ENCODE measurements at regions not wholly inside any gene's neighbourhood (a gene's known extent, or its start where the extent isn't known, plus 50 kb on each side); places are given as distances from the start of the nearest gene placed in this dataset.
A peak's percentile ranks its signal among the peaks of the same experiment; 100 is the strongest.

- 12% methylated on average over 52 of the region's 52 CpGs for WGBS
- no peak for DNase-seq (ENCODE audit: low spot score)
- TF ChIP-seq RAD21 (IDR thresholded peaks at IDR 0.05) (no peak), HNF4A (conservative IDR thresholded peaks at IDR 0.05) (no peak), MAX (IDR thresholded peaks at IDR 0.05) (no peak), TAF1 (conservative IDR thresholded peaks at IDR 0.05) (no peak), EGR1 (IDR thresholded peaks at IDR 0.05; ENCODE audit: low read depth in 2 of 2) (no peak), FOXA1 (IDR thresholded peaks at IDR 0.05) (no peak), NR2F2 (IDR thresholded peaks at IDR 0.05) (no peak), RXRA (IDR thresholded peaks at IDR 0.05) (no peak), HNF4G (IDR thresholded peaks at IDR 0.05) (no peak), SP1 (IDR thresholded peaks at IDR 0.05) (no peak), FOXA2 (IDR thresholded peaks at IDR 0.05) (no peak), JUND (IDR thresholded peaks at IDR 0.05) (no peak)
- TF ChIP-seq, protein P1, sequence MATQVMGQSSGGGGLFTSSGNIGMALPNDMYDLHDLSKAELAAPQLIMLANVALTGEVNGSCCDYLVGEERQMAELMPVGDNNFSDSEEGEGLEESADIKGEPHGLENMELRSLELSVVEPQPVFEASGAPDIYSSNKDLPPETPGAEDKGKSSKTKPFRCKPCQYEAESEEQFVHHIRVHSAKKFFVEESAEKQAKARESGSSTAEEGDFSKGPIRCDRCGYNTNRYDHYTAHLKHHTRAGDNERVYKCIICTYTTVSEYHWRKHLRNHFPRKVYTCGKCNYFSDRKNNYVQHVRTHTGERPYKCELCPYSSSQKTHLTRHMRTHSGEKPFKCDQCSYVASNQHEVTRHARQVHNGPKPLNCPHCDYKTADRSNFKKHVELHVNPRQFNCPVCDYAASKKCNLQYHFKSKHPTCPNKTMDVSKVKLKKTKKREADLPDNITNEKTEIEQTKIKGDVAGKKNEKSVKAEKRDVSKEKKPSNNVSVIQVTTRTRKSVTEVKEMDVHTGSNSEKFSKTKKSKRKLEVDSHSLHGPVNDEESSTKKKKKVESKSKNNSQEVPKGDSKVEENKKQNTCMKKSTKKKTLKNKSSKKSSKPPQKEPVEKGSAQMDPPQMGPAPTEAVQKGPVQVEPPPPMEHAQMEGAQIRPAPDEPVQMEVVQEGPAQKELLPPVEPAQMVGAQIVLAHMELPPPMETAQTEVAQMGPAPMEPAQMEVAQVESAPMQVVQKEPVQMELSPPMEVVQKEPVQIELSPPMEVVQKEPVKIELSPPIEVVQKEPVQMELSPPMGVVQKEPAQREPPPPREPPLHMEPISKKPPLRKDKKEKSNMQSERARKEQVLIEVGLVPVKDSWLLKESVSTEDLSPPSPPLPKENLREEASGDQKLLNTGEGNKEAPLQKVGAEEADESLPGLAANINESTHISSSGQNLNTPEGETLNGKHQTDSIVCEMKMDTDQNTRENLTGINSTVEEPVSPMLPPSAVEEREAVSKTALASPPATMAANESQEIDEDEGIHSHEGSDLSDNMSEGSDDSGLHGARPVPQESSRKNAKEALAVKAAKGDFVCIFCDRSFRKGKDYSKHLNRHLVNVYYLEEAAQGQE (IDR thresholded peaks at IDR 0.05), result no peak
- TF ChIP-seq, protein P2, sequence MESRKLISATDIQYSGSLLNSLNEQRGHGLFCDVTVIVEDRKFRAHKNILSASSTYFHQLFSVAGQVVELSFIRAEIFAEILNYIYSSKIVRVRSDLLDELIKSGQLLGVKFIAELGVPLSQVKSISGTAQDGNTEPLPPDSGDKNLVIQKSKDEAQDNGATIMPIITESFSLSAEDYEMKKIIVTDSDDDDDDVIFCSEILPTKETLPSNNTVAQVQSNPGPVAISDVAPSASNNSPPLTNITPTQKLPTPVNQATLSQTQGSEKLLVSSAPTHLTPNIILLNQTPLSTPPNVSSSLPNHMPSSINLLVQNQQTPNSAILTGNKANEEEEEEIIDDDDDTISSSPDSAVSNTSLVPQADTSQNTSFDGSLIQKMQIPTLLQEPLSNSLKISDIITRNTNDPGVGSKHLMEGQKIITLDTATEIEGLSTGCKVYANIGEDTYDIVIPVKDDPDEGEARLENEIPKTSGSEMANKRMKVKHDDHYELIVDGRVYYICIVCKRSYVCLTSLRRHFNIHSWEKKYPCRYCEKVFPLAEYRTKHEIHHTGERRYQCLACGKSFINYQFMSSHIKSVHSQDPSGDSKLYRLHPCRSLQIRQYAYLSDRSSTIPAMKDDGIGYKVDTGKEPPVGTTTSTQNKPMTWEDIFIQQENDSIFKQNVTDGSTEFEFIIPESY (IDR thresholded peaks at IDR 0.05), result no peak
- TF ChIP-seq, protein P3, sequence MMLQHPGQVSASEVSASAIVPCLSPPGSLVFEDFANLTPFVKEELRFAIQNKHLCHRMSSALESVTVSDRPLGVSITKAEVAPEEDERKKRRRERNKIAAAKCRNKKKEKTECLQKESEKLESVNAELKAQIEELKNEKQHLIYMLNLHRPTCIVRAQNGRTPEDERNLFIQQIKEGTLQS (IDR thresholded peaks at IDR 0.05), result no peak
- TF ChIP-seq, protein P4, sequence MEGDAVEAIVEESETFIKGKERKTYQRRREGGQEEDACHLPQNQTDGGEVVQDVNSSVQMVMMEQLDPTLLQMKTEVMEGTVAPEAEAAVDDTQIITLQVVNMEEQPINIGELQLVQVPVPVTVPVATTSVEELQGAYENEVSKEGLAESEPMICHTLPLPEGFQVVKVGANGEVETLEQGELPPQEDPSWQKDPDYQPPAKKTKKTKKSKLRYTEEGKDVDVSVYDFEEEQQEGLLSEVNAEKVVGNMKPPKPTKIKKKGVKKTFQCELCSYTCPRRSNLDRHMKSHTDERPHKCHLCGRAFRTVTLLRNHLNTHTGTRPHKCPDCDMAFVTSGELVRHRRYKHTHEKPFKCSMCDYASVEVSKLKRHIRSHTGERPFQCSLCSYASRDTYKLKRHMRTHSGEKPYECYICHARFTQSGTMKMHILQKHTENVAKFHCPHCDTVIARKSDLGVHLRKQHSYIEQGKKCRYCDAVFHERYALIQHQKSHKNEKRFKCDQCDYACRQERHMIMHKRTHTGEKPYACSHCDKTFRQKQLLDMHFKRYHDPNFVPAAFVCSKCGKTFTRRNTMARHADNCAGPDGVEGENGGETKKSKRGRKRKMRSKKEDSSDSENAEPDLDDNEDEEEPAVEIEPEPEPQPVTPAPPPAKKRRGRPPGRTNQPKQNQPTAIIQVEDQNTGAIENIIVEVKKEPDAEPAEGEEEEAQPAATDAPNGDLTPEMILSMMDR (IDR thresholded peaks at IDR 0.05; ENCODE audit: low read depth, low read length, missing input control), result no peak
- H3K9ac ChIP-seq (ENCODE audit: low read depth in 1 of 2, low read length in 2 of 2), result no peak overlapping the region
- peak overlapping the region in 1 of 3 donors; percentile 40 for H3K4me3 ChIP-seq (ENCODE audit: low read depth in 1 of 3, low read length in 3 of 3)
- no peak overlapping the region for H3K27ac ChIP-seq (ENCODE audit: low read depth in 1 of 2, low read length in 2 of 2)
- H3K9me3 ChIP-seq (ENCODE audit: control insufficient read depth in 4 of 4, low read length in 3 of 4), result no peaks in the 10 kb centered on the region
- H3K36me3 ChIP-seq (ENCODE audit: control insufficient read depth in 4 of 4, insufficient read depth in 3 of 4, low read depth in 1 of 4, low read length in 3 of 4), result no peaks in the 10 kb centered on the region
- H3K27me3 ChIP-seq (ENCODE audit: control insufficient read depth in 4 of 4, insufficient read depth in 4 of 4, low read length in 3 of 4), result peaks cover 0 to 5% (median 1%) of the 10 kb centered on the region in 4 donors
- H3K4me1 ChIP-seq (ENCODE audit: control insufficient read depth in 4 of 4, insufficient read depth in 4 of 4, low read length in 3 of 4), result peaks cover 0 to 7% (median 3%) of the 10 kb centered on the region in 4 donors
Observed at GRCh38 chr13:91174886-91175501, 172.5 kb upstream of the MIR17HG start.

All from liver (tissue), 8 donors.